H1 (cell line): ENCODE measurements at regions not wholly inside any gene's neighbourhood (a gene's known extent, or its start where the extent isn't known, plus 50 kb on each side); places are given as distances from the start of the nearest gene placed in this dataset.

Experiments used
- ASH2L ChIP-seq: fragments of 200-600, 300-600 bp; sonication (generic); IDR thresholded peaks from one replicate; pipeline ENCODE4 v1.7.1; 2017; ENCODE audit warnings: low read length
- CEBPB ChIP-seq: IDR thresholded peaks from 2 replicates; pipeline ENCODE4 v1.6.1; 2012; ENCODE audit warnings: low read depth, low read length
- EGR1 ChIP-seq: IDR thresholded peaks from 2 replicates; pipeline ENCODE4 v1.6.1; 2011; ENCODE audit warnings: low read depth, low read length, borderline replicate concordance
- JUN ChIP-seq: IDR thresholded peaks from 2 replicates; pipeline ENCODE4 v1.6.1; 2011; ENCODE audit warnings: low read depth, mild to moderate bottlenecking, improper control_type of control experiment, low read length
- JUND ChIP-seq: IDR thresholded peaks from 2 replicates; pipeline ENCODE4 v1.6.1; 2011; ENCODE audit warnings: mild to moderate bottlenecking, improper control_type of control experiment, low read length
- POLR2A ChIP-seq, 2 experiments: IDR thresholded peaks; 1 replicate in 1 of 2; 2 replicates in 1 of 2; pipeline ENCODE4 v1.6.1; 2011; ENCODE audit warnings: low read depth in 2 of 2, low read length in 2 of 2, mild to moderate bottlenecking in 2 of 2; ENCODE audit errors: control extremely low read depth in 1 of 2
- POLR2AphosphoS5 ChIP-seq: IDR thresholded peaks from 2 replicates; pipeline ENCODE4 v1.6.1; 2011; ENCODE audit warnings: low read depth, low read length
- SIN3A ChIP-seq, 2 experiments: IDR thresholded peaks in 1 of 2; conservative IDR thresholded peaks in 1 of 2; 2 replicates each; pipeline ENCODE4 v1.6.1; 2011 to 2012; ENCODE audit warnings: low read length in 2 of 2, improper control_type of control experiment in 1 of 2, low read depth in 1 of 2, mild to moderate bottlenecking in 1 of 2
- TEAD4 ChIP-seq: IDR thresholded peaks from 2 replicates; pipeline ENCODE4 v1.6.1; 2012; ENCODE audit warnings: low read depth, low read length, inconsistent platforms, mixed read lengths
- TF ChIP-seq, protein P1 (sequence below), 3 experiments: IDR thresholded peaks; 1 replicate in 2 of 3; 2 replicates in 1 of 3; pipeline versions ENCODE4 v1.5.1 to v1.6.1; 2011; ENCODE audit warnings: low read length in 3 of 3, mild to moderate bottlenecking in 3 of 3, inconsistent platforms in 2 of 3, low read depth in 1 of 3, moderate library complexity in 1 of 3; ENCODE audit not compliant: insufficient read depth in 1 of 3; ENCODE audit errors: control extremely low read depth in 1 of 3

DNA sequence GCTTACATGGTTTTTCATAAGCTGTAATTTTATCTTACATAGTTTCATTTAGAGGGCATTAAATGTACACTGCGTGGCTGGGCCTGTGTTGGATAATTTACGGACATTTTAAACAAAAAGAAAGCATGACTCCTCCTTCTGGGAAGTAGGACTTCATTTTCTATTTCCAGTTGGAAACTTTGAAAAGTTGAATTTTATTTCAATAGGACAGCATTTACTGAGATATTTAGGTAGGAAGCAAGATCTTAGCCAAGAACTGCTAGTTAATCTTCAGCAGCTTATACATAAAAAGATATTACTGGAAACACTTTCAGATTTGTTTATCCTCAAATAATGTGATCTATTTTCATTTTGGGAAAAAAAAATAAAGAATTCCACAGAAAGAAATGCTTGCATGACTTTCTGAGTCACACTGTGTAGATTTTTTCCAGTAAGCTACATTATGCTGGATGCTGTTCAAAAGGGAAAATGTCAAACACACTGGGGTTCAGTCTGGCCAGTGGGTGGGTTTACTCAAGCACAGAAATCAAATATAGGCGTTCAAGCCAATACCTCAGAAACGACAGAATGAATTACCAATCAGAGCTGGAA is 239.4 kb upstream of the KRR1 start:
- TF ChIP-seq, protein P1, sequence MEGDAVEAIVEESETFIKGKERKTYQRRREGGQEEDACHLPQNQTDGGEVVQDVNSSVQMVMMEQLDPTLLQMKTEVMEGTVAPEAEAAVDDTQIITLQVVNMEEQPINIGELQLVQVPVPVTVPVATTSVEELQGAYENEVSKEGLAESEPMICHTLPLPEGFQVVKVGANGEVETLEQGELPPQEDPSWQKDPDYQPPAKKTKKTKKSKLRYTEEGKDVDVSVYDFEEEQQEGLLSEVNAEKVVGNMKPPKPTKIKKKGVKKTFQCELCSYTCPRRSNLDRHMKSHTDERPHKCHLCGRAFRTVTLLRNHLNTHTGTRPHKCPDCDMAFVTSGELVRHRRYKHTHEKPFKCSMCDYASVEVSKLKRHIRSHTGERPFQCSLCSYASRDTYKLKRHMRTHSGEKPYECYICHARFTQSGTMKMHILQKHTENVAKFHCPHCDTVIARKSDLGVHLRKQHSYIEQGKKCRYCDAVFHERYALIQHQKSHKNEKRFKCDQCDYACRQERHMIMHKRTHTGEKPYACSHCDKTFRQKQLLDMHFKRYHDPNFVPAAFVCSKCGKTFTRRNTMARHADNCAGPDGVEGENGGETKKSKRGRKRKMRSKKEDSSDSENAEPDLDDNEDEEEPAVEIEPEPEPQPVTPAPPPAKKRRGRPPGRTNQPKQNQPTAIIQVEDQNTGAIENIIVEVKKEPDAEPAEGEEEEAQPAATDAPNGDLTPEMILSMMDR (IDR thresholded peaks at IDR 0.05; ENCODE audit: control extremely low read depth in 1 of 3, insufficient read depth in 1 of 3, low read depth in 1 of 3, low read length in 3 of 3): no peak
- TF ChIP-seq SIN3A (conservative IDR thresholded peaks at IDR 0.05 in 1 of 2, IDR thresholded peaks at IDR 0.05 in 1 of 2; ENCODE audit: low read depth in 1 of 2, low read length in 2 of 2) (no peak), CEBPB (no peak), JUND (no peak), TEAD4 (no peak), JUN (no peak), EGR1 (no peak), POLR2AphosphoS5 (no peak), ASH2L (no peak), POLR2A (IDR thresholded peaks at IDR 0.05; ENCODE audit: control extremely low read depth in 1 of 2, low read depth in 2 of 2, low read length in 2 of 2) (no peak)
